GM06990 (cell line): ENCODE measurements at regions not wholly inside any gene's neighbourhood (a gene's known extent, or its start where the extent isn't known, plus 50 kb on each side); places are given as distances from the start of the nearest gene placed in this dataset.
"Not testable (repeated sequence)": the region's sequence is repeated elsewhere in the genome, so short reads cannot be mapped to it uniquely, and the experiment has no call there.

ENCODE experiments used
- DNase-seq: peaks from one replicate; pipeline ENCODE4 v3.0.0-alpha.2; 2011; ENCODE audit not compliant: insufficient read length; ENCODE audit errors: extremely low read depth
- H3K27me3 ChIP-seq: replicated peaks from 2 replicates; pipeline ENCODE4 v1.6.0; 2011; ENCODE audit warnings: low read length; ENCODE audit not compliant: control insufficient read depth, insufficient read depth
- H3K36me3 ChIP-seq: 2 replicates; pipeline ENCODE4 v1.5.1; 2011; ENCODE audit warnings: low read length; ENCODE audit not compliant: control insufficient read depth, insufficient read depth
- H3K4me3 ChIP-seq: replicated peaks from 2 replicates; pipeline ENCODE4 v1.5.1; 2011; ENCODE audit warnings: low read depth, mild to moderate bottlenecking, control low read depth, low read length
- TF ChIP-seq, protein P1 (sequence below): IDR thresholded peaks from 2 replicates; pipeline ENCODE4 v1.5.1; 2011; ENCODE audit warnings: low read length, control low read depth, mild to moderate bottlenecking, inconsistent platforms; ENCODE audit not compliant: insufficient read depth, poor library complexity, severe bottlenecking

DNA sequence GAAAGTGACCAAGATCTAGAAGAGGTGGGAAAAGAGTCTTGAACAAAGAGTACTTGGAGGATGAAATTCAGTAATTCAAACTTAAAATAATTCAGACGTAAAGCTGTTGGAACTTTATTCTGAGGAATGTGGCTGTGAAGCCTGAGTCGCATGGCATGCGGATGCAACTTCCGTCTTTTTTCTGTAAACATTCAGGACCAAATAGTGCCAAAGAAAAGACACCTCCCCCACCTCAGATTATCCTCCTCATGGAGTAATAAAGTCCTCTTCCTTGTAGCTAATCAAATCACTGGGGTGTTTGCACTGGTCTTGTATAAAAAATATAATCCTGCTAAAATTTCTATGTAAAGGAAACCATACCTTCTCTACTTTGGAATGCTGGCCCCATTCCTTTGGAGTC lies 790.4 kb downstream of the TSN start:
- Histone ChIP-seq H3K27me3 (no peaks in the 10 kb centered on the region), H3K4me3 (no peak overlapping the region), H3K36me3 (no peaks in the 10 kb centered on the region)
- no peak for DNase-seq
- TF ChIP-seq, protein P1, sequence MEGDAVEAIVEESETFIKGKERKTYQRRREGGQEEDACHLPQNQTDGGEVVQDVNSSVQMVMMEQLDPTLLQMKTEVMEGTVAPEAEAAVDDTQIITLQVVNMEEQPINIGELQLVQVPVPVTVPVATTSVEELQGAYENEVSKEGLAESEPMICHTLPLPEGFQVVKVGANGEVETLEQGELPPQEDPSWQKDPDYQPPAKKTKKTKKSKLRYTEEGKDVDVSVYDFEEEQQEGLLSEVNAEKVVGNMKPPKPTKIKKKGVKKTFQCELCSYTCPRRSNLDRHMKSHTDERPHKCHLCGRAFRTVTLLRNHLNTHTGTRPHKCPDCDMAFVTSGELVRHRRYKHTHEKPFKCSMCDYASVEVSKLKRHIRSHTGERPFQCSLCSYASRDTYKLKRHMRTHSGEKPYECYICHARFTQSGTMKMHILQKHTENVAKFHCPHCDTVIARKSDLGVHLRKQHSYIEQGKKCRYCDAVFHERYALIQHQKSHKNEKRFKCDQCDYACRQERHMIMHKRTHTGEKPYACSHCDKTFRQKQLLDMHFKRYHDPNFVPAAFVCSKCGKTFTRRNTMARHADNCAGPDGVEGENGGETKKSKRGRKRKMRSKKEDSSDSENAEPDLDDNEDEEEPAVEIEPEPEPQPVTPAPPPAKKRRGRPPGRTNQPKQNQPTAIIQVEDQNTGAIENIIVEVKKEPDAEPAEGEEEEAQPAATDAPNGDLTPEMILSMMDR, result no peak

DNA sequence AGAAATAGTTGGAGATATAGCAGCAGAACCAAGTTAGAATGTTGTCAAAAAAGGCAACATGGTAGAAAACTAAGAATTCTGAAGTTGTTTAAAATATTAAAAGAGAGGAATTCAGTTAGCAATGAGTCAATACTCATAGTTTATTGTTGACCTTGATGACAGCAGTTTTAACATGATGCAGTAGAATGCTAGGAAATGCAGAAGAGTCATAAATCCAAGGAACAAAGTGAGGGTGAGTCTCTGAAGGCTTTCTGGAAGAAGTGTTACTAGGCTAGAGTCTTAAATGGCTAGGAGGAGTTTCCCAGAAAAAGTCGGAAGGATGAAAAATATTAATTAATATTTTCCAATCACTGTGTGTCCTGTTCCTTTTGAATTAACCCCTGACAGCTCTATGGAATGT lies 807.3 kb downstream of the TSN start:
- no peak for DNase-seq
- TF ChIP-seq, protein P1, result no peak

DNA sequence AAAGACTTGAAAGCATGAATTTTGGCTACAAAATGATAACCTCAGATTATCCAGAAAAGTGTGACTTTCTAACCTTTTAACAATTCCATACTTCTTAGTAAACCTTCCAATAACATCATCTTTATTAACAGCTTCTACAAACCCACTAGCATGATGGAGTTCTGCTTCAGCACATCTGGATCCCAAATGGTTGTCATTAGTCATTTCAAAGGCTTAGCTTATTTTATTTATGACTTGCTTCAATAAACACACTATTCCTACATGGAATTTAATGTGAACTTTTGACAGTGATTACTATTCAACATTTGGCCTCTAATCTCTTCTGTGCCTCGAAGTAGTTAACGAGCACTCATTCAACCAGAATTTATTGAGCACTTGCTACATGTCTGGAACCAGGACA lies 808.3 kb downstream of the TSN start:
- Histone ChIP-seq H3K4me3 (no peak overlapping the region), H3K36me3 (no peaks in the 10 kb centered on the region), H3K27me3 (no peaks in the 10 kb centered on the region)
- no peak for DNase-seq
- TF ChIP-seq, protein P1, result no peak

More for the DNA sequence above, 807.3 kb downstream of the TSN start:
- Histone ChIP-seq H3K27me3 (no peaks in the 10 kb centered on the region), H3K4me3 (no peak overlapping the region), H3K36me3 (no peaks in the 10 kb centered on the region)

DNA sequence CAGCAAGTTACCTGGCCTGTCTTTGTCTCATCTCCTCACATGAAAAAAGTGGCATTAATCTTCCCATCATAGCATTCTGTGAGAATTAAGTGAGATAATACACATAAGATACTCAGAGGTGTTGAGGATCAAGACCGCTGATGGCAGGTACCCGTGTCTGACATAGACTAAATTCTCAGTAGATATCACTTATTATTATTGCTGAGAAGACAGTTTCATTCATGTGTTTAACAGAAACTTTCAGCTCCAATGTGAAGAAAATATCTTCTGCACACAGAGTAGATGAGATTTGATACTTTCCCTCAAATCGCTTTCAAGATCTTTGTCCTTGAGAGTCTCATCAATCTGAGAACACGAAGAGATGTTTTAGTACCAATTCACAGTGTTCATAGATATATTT lies 809.4 kb downstream of the TSN start:
- TF ChIP-seq, protein P1, result no peak
- Histone ChIP-seq H3K4me3 (no peak overlapping the region), H3K27me3 (no peaks in the 10 kb centered on the region), H3K36me3 (no peaks in the 10 kb centered on the region)
- no peak for DNase-seq

DNA sequence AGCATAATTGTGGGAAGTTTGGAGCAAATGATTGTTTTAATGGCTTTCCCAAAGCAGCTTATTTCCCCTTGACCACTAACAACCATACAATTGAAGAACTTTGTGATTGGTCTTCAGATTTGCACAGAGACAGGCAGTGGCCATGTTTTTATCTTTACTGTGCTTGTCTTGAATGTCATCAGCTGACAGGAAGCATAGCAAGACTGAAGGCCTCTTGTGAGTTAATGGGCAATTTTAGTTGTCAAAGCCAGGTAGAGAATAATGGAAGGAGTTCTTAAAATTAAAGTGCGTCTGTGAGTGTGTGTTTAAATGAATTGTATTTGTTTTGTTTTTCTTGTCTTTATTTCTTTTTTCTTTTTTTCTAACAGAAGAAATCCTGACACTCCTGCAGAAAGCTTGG lies 809.9 kb downstream of the TSN start:
- H3K4me3 ChIP-seq, result no peak overlapping the region
- TF ChIP-seq, protein P1, result no peak
- H3K27me3 ChIP-seq, result no peaks in the 10 kb centered on the region
- H3K36me3 ChIP-seq, result no peaks in the 10 kb centered on the region
- DNase-seq, result no peak

DNA sequence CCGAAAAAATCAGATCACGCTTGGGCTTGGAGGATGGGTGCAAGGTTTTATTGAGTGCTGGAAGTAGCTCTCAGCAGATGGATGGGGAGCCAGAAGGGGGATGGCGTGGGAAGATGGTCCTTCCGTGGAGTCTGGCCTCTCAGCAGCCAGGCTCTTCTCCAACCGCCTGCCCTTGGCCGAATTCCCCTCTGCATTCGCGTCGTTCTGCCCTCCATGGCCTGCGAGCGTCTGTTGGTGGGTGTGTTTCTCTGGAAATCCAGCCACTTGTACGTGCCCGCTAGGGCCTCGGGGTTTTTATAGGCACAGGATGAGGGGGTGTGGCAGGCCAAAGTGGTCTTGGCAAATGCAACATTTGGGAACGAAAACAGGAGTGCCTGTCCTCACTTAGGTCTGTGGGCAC lies 815.2 kb downstream of the TSN start:
- H3K27me3 ChIP-seq, result no peaks in the 10 kb centered on the region
- H3K36me3 ChIP-seq, result no peaks in the 10 kb centered on the region
- no peak for DNase-seq
- no peak overlapping the region for H3K4me3 ChIP-seq
- TF ChIP-seq, protein P1, result no peak

DNA sequence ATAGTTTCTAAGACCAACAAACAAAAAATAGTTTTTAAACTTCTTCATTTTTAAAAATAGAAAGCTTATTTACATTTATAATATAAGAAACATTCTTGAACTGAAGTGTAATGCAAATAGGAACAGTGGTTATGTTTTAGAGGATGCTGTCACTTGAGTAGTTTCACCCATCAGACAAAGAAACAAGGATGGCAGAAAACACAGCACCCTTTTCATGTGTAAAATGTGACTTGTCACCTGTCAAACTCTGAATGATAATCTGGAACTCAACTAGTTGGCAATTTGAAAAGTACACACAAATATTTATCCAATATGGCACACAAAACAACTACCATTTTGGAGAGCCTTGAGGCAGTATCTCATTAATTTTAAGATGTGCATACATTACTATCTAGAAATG lies 816.0 kb downstream of the TSN start:
- not testable (repeated sequence) for H3K36me3 ChIP-seq, H3K27me3 ChIP-seq, DNase-seq, H3K4me3 ChIP-seq
